ENCODE measurements at regions not wholly inside any gene's neighbourhood (a gene's known extent, or its start where the extent isn't known, plus 50 kb on each side); places are given as distances from the start of the nearest gene placed in this dataset.

DNA sequence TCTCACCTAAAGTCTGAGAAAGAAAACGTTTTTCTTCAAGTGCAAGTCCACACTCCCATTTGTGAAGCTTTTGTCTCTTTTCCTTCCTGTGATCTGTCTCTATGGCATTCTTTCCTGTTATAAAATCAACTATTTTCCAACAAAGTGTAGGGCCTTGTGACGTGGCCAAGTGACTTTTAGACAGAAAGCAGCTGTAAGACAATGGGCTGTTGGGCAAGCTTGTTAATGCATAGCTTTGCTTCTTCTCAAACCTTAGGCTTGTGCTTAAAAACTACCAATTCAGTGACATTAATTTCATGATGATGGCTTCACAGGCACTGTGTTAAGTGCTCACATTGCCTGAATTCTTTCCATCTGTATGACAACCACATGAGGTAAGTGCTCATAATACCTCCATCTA is 83.5 kb downstream of the VCY1B start:
- no peak for DNase-seq (ENCODE audit: low read depth)

DNA sequence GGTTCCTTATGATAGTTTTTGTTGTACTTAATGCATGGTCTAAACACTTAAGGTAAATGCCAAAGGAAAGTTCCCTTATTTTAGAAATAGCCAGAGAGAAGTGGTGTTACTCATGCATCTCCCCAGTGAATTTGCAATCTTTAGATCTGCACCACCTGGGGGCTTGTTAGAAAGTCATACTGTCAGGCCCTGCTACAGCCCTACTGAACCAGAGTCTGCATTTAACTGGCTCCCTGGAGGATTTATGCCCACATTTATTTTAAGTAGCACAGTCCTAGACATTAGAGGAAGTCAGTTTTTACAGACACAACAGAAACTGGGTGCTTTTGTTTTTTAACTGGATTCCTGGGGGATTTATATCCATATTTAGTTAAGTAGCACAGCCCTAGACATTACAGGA is 89.6 kb downstream of the VCY1B start:
- DNase-seq (ENCODE audit: low read depth) = no peak

DNA sequence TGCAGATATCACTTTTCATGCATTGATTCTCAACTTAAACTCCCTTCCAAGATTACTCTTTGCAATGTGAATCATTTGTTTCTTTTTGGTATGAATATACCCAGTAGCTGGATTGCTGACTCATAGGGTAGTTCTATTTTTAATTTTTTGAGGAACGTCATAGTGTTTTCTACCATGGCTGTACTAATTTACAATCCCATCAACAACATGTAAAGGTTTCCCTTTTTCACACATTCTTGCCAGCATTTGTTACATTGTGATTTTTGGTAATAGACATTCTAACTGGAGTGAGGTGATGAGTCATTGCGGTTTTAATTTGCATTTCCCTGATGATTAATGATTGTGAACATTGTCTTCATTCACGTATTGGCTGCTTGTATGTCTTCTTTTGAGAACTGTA is 126.7 kb downstream of the VCY1B start:
- no peak for DNase-seq (ENCODE audit: low read depth)

DNA sequence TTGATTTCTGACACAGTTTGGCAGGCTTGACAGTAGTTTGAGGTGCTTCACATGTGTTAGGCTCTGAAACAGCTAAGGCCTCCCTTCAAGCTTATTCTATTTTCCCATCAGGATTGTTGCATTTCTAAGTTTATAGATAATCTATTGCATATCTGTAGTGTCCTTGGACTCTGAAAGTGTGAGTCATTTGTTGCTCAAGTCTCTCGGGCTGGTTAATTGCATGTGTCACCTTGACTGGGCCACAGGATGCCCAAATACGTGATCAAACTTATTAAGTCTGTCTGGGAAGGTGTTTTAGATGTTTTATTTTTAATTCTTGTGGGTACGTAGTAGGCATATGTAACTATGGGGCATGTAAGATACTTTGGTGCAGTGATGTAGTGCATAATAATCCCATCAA is 166.0 kb downstream of the VCY1B start:
- DNase-seq (ENCODE audit: low read depth) = no peak

DNA sequence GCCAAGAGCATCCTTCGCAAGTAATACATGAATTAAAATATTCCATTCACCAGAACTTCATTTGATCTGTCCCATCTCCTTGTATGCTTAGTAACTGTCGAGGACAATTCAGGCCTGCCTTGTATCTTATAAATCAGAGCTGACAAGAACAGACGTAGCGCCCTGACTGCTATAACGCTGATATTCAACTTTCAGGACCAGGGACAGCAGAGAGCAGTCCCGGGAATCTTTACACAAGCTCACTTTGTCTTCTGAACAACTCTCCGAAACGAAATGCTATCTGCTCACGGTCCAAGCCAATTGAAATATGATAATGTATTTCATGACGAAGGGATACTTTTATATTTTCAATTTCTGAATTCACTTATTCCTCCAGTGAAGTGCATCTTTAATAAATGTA is 175.7 kb downstream of the VCY1B start:
- DNase-seq (ENCODE audit: low read depth) = no peak

DNA sequence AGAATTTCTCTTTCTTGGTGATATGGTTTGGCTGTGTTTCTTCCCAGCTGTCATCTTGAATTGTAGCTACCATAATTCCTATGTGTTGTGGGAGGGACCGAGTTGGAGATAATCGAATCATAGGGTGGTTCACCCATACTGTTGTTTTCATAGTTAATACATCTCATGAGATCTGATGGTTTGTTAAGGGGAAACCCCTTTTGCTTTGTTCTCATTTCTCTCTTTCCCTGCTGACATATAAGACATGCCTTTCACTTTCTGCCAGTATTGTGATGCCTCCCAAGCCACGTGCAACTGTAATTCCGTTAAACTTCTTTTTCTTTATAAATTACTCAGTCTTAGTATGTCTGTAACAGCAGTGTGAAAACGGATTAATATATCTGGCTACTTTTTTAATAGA is 179.0 kb downstream of the VCY1B start:
- no peak for DNase-seq (ENCODE audit: low read depth)

DNA sequence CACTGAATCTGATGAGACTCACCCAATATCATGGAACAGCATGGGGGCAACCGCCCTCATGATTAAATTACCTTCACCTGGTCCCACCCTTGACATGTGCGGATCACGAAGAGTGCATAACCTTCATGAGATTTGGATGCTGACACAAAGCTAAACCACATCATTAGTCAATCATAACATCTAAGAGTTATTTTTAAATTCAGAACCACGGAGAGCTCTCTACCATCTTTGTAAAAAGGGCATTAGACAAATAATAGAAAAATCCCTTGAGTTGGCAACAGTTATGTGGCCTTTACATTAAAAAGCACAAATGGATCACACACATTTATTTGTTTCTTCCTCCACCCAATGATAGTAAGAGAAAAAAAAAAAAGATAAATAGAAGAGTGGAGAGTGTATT is 182.2 kb downstream of the VCY1B start:
- DNase-seq (ENCODE audit: low read depth) = no peak

DNA sequence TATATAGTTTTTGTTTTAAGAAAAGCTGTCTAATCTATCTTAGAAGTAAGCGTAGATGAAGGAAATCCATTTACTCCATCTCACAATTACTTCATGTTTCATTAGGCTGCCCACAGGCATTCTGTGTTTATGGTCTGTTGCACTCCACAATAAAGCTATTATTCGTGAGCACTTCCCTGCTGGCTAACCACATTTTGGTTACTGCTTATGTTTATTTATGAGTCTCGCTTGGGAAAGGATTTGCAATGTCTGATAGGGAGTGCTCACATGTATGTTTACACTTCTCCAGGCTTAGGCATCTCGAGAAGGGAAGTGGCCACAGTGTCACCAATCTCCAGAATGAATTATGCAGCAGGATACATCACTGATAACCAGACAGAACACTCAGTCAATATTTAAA is 190.9 kb downstream of the VCY1B start:
- no peak for DNase-seq (ENCODE audit: low read depth)

DNA sequence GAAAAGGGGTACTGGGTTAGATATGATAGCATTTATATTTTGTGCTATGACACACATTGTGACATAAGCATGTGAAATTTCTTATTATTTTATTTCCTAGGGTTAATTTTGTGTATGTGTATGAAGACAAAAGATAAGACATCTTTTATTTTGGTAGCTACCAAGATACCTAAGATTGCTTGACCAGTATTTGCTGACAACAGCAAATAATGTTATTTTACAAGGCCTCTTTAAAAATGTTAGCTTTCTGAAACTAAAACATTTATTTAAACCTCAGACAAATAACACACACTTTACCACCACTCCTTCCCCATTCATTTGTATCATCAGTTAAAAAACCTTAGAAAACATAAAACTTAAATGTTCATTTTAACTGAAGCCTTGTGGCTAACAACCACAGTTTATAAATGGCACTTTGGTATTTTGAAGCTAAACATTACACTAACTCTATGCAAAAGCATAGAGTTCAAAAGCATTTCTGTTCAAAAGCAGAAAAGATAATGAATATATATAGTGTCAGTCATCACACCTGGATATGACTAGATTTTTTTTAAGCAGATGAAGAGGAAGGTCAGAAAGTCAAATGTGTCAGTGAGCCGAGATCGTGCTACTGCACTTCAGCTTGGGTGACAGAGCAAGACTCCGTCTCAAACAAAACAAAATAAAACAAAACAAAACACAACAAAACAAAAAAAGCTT is 193.0 kb downstream of the VCY1B start:
- no peak for DNase-seq (ENCODE audit: low read depth)

DNA sequence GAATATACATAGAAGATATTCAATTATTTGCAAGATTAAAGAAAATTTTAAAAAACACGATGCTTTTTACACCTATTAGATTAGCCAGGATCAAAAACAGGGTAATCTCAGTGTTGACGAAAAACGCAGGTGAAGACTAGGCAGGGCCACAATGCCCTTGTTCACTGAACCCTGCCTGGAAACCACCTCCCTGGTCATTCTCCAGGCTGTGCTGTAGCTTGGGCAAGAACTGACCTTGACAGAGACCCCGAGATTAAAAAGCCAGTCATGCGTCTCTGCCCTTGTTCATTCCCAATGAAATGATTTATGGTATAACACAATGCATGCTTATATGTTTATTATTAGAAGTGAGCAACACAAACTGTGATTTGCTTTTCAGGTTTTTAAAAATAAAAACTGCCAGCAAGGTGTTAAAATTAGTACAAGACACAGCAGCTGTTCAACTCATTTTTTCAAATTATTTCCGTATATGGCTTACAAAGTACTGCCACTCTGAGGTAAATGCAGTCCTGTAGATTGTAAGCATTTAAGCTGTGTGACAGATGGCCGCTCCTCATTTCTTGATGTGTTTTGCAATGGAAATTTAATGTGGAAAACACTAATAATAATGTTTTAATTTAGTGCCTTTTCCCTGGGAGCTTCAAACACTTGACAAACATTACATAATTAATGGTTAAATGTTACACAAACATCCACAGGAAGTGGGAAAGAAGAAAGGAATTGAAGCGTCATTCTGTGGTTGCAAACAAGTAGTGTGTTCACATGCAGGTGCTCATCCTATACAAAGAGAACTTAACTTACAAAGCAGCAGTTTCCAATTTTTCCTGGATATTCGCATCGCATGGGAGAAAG is 200.2 kb downstream of the VCY1B start:
- no peak for DNase-seq (ENCODE audit: low read depth)

DNA sequence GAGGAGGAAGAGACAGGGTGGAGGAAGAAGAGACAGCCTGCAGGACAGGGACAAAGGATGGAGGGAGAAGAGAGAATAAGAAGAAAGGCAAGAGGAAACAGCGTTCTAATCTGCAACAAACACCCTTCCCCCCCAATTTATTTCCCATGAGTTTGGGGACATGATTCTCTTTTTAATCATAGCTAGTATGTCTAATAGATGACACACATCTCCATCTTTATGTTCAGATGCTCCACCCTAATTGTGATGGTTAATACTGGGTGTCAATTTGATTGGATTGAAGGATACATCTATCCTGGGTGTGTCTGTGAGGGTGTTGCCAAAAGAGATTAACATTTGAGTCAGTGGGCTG is 200.8 kb downstream of the VCY1B start:
- no peak for DNase-seq (ENCODE audit: low read depth)

DNA sequence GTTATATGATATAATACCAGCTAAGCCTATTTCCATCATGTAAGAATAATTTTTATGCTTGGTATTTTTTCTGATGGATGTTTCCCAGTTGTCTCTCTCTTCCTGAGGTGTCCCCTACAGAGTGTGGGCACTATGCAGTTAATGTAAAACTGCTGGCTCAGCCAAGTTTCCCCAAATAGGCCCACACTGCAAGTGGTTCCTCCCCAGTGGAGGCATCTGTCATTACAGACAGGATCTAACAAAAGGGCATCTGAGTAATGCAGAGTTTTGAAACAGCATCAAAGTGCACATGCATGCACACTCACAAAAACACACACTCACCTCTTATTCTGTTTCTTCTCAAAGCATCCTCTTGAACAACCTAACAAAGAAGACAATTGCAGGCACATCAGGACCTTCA is 221.0 kb downstream of the VCY1B start:
- no peak for DNase-seq (ENCODE audit: low read depth)

DNA sequence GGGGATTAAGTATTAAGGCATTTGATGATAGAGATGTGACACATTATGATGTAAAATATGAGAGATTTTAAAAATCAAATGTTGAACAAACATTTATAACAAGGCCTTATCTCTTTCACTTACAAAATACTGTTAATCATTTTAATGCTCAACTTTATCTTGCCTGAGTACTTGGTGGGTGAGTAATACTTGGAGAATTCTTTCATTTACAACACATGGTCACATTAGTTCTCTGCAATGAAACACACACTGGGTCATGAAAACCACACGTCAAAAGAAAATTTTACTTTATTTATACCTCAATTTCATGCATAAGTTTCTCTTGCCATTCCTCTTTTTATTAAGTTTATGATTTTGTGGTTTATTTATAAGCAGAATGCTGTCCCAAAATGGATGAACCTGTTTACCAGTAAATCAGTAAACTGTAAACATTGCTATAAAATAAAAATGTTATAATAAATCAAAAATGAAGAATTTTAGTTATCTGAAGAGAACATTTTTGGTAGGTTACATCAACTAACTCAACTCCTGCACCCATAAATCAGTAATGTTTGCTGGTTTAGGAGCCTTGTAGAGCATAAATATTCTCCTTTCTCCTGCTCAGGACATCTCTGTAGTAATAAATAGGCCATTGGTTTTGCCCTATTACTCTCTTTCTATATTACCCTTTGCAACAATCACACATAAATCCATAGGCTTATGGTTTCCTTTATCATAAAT is 233.5 kb upstream of the NLGN4Y start:
- DNase-seq (ENCODE audit: low read depth) = peak; percentile 43

DNA sequence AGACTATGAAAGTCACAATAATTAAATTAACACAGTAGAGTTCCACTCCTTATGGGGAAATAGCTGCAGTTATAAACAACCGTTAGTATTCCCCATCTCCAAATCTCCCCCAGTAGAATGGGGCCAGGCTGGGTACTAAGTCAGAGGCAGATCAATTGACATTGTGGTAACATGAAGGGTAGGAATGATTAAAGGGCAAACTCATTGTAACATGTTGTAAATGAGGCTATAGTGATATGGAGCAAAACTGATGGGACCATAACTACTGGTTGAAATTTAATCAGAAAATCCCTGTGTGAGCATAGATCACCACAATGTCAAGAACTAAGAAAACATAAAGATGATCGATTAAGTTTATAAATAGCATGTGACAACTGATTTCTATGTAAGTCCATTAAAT is 231.9 kb upstream of the NLGN4Y start:
- no peak for DNase-seq (ENCODE audit: low read depth)

DNA sequence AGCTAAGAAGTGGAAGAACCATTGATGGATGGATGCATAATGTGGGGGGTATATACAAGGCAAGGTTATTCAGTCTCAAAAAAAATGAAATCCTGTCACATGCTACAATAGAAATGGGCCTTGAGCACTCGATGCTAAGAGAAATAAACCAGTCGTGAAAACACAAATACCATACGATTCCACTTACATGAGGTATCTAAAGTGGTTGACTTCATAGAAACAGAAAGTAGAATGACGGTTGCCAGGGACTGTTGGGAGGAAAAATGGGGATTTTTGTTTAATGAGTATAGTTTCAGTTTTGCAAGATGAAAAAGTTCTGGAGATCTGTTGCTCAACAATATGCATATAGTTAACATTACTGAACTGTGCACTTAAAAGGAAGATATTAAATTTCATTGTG is 223.6 kb upstream of the NLGN4Y start:
- DNase-seq (ENCODE audit: low read depth) = no peak

DNA sequence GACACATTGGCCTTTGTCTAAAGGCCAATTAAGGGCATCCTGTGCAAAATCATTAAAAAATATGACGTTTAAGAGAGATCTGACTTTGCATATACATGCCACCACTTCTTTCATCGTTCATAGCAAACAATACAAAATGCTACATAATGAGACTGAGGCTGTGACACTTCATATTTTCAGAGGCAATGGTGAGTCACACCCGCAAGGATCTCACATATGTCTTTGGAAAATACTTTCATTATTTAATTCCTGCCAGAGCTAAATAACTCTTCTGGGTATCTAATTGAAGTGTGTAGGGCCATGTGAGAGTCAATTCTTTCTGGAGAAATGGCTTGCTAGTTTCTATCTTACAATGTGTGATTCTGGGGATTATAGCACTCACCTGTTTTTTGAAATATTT is 222.8 kb upstream of the NLGN4Y start:
- no peak for DNase-seq (ENCODE audit: low read depth)

DNA sequence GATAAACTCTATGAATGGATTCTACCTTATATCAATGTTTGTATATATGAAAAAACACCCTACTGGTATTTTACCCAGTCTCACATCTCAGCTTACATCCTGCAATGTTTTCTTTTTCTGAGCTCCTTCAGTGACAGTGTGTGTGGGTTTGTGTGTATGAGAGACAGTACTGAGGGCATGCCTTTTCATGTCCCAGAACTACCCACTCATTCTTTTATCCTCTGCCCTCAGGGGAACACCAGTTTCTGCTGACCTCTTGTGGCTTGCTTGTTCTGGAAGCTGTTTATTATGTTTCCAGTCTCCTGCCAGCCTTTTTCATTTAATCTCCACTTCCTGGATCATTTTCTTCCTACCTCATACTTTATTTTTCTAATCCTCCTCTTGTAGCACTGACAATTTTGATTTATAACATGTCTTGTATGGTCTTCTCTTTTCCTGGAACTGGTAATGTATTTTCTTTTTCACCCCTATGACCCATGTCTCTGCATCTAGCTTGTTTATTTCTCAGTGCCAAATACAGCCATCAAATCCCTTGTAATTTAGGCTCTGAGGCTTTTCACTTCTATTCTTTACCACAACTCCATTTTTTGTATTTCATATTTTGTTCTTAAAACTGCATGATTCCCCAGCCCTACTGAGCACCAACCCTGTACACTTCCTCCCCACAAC is 195.5 kb upstream of the NLGN4Y start:
- peak; percentile 1 for DNase-seq (ENCODE audit: low read depth)

DNA sequence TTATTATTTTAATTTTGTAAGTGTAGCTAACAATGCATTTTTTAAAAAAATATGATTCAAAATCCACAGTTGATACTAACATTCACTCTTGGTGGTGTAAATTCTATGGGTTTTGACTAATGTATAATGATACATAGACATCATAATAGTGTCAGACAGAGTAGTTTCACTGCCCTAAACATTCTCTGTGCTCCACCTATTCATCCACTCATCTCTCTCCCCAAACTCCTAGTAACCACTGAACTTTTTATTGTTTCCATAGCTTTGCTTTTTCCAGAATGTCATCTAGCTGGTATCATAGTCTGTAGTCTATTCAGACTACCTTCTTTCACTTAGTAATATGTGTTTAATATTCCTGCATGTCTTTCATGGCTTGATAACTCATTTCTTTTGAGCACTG is 194.0 kb upstream of the NLGN4Y start:
- no peak for DNase-seq (ENCODE audit: low read depth)

DNA sequence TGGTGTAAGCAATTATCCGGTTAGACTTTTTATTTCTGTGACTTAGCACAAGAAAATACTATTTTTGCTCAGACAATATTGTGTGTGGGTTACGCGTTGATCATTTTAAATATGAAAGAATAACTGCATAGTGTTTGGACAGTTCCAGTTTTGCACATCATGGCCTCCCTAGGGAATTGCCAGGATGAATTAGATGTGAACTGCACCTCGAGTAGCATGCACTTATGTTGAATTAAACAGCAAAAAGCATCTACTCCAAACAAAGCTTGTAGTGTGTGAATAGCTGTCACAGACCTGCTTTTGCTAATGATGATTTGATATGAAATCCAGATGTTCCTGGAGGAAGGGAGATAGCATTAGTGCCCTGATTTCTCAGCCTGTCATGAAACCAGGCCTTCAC is 184.8 kb upstream of the NLGN4Y start:
- no peak for DNase-seq (ENCODE audit: low read depth)

DNA sequence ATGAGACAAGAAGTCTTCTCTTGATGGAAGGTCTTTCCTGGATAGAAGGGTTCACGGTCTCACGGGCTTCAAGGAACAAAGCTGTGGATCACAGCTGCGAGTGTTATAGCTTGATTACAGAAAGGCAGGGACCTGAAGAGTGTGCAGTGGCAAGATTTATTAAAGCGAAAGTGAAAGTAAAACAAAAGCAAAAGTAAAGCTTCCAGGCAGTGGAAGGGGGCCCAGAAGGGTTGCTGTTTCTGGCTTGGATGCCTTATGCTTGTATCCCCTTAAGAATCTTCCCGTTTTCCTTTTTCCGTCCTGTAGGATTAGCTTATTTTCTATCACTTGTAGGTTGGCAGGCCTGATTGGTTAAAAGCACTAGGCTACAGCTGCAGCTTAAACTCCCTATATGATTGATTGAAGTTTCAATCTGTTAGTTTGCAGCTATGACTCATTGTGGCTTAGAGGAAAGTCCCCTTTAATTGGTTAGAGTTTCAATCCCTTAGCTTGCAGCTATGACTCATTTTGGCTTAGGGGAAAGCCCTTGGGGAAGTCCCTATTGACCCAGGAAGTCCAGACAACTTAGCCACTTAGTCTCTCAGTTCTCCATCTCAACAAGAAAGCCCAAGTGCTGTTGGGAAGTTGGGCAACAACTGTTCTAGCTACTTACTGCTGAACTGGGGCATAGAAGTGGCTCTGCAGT is 183.7 kb upstream of the NLGN4Y start:
- peak; percentile 25 for DNase-seq (ENCODE audit: low read depth)

DNA sequence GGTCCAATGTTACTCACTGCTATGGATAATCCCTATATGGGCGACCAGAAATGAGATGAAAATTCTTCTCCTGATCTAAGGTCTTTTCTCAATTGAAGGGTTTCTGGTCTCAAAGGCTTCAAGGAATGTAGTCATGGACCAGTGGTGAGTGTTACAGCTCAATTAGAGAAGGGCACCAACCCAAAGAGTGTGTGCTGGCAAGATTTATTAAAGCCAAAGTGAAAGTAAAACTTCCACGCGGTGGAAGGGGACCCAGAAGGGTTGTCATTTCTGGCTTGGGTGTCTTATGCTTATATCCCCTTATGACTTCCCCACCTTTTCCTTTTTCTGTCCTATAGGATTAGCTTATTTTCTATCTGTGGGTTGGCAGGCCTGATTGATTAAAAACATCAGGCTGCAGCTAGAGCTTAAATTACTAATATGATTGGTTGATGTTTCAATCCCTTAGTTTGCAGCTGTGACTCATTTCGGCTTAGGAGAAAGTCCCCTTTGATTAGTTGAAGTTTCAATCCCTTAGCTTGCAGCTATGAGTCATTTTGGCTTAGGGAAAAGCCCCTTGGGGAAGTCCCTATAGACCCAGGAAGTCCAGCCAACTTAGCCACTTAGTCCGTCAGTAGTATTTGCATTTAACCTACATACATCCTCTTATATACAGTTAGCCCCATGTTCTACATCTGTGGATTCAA is 179.5 kb upstream of the NLGN4Y start:
- DNase-seq (ENCODE audit: low read depth) = no peak
